Upper lobe of left lung (tissue), 6 donors: ENCODE measurements at regions not wholly inside any gene's neighbourhood (a gene's known extent, or its start where the extent isn't known, plus 50 kb on each side); places are given as distances from the start of the nearest gene placed in this dataset.

Experiments
- ATAC-seq, 2 donors: fragments of 200-7000 bp; cut with Tn5 transposase; one replicate each; pipeline ENCODE4 v1.9.1; 2022; ENCODE audit warnings: mild to moderate bottlenecking in 2 of 2, moderate library complexity in 2 of 2; ENCODE audit not compliant: low FRiP score in 2 of 2
- DNase-seq, 2 donors: peaks; one replicate each; pipeline ENCODE4 v3.0.0-alpha.2; 2019 to 2020
- H3K27ac ChIP-seq, 4 donors: fragments of 200-600 bp; sonication (generic); one replicate each; pipeline ENCODE4 v1.5.1; 2016 to 2019
- H3K27me3 ChIP-seq, 4 donors: fragments of 200-600 bp; sonication (generic); one replicate each; pipeline ENCODE4 v1.5.1; 2017 to 2019
- H3K36me3 ChIP-seq, 4 donors: fragments of 200-600 bp; sonication (generic); one replicate each; pipeline ENCODE4 v1.5.1; 2016 to 2019
- H3K4me1 ChIP-seq, 4 donors: fragments of 200-600 bp; sonication (generic); one replicate each; pipeline ENCODE4 v1.5.1; 2018 to 2019
- H3K4me3 ChIP-seq, 4 donors: fragments of 200-600 bp; sonication (generic); one replicate each; pipeline ENCODE4 v1.5.1; 2017 to 2019; ENCODE audit warnings: mild to moderate bottlenecking in 2 of 4, moderate library complexity in 1 of 4
- H3K9me3 ChIP-seq, 4 donors: fragments of 200-600 bp; sonication (generic); one replicate each; pipeline ENCODE4 v1.5.1; 2018 to 2019
- CTCF ChIP-seq, 6 experiments: fragments of 450-650 bp in 4 of 6; fragments of 200-600 bp in 2 of 6; sonication (generic) in 2 of 6; IDR thresholded peaks; one replicate each; pipeline ENCODE4 v1.5.1; 2016 to 2019; ENCODE audit warnings: antibody characterized with exemption in 6 of 6
- EP300 ChIP-seq, 4 donors: sonication (generic); formaldehyde crosslinking; IDR thresholded peaks; one replicate each; pipeline ENCODE4 v1.5.1; 2017; ENCODE audit warnings: antibody characterized with exemption in 4 of 4, control low read depth in 2 of 4
- POLR2A ChIP-seq, 4 donors: fragments of 450-650 bp; IDR thresholded peaks; one replicate each; pipeline ENCODE4 v1.5.1; 2016 to 2017; ENCODE audit warnings: antibody characterized with exemption in 4 of 4, mild to moderate bottlenecking in 2 of 4
- POLR2AphosphoS5 ChIP-seq, 2 donors: sonication (generic); formaldehyde crosslinking; IDR thresholded peaks; one replicate each; pipeline ENCODE4 v1.5.1; 2017; ENCODE audit warnings: antibody characterized with exemption in 2 of 2
- WGBS, 2 donors: methylation state at CpG; one replicate each; pipeline ENCODE4 v1.1.5; 2017 to 2018; 5-methylcytosine and 5-hydroxymethylcytosine counted together
- donor health status: DM: no; HTN: no; CAD: no; lungs with moderate emphysema.
- donor health status: DM: no; HTN: yes; CAD: no; lungs with severe emphysema.

- WGBS, 2 donors, result 78 to 80% methylated on average over 1 of the region's 1 CpG
- Histone ChIP-seq H3K9me3 (no peaks in the 10 kb centered on the region), H3K36me3 (no peaks in the 10 kb centered on the region), H3K4me3 (no peak overlapping the region), H3K27me3 (no peaks in the 10 kb centered on the region), H3K27ac (no peak overlapping the region), H3K4me1 (no peaks in the 10 kb centered on the region)
- ATAC-seq (no peak), DNase-seq (no peak)
- TF ChIP-seq CTCF (IDR thresholded peaks at IDR 0.05), result no peak
Observed at GRCh38 chr19:28003543-28003942, 1209.4 kb downstream of the UQCRFS1 start.

DNA sequence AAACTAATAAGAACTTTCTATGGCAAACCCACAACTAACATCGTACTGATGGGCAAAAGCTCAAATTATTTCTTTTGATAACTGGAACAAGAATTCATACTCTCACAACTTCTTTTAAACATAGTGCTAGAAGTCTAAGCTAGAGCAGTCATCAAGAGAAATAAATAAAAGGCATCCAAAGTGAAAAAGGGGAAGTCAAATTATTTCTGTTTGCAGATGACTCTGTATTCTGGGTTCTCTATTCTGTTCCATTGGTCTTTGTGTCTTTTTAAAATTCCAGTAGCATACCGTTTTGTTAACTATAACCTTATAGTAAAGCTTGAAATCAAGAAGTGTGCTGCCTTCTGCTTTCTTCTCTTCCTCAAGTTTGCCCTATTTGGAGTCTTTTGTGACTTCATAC lies 1215.9 kb downstream of the UQCRFS1 start:
- TF ChIP-seq POLR2A (IDR thresholded peaks at IDR 0.05), result no peak
- TF ChIP-seq CTCF (IDR thresholded peaks at IDR 0.05), result no peak
- TF ChIP-seq POLR2AphosphoS5 (IDR thresholded peaks at IDR 0.05), result no peak
- no peak for TF ChIP-seq EP300 (IDR thresholded peaks at IDR 0.05)
- ATAC-seq (no peak), DNase-seq (no peak)
- 73 to 79% methylated on average over 2 of the region's 2 CpGs for WGBS, 2 donors
- H3K27ac ChIP-seq, result no peak overlapping the region
- H3K36me3 ChIP-seq, result no peaks in the 10 kb centered on the region
- H3K9me3 ChIP-seq, result no peaks in the 10 kb centered on the region
- no peaks in the 10 kb centered on the region for H3K4me1 ChIP-seq
- no peak overlapping the region for H3K4me3 ChIP-seq
- H3K27me3 ChIP-seq, result no peaks in the 10 kb centered on the region

- Histone ChIP-seq H3K36me3 (no peaks in the 10 kb centered on the region), H3K9me3 (no peaks in the 10 kb centered on the region), H3K27ac (no peak overlapping the region), H3K4me1 (no peaks in the 10 kb centered on the region), H3K27me3 (no peaks in the 10 kb centered on the region), H3K4me3 (no peak overlapping the region)
- 60 to 66% methylated on average over 6 of the region's 6 CpGs for WGBS, 2 donors
- TF ChIP-seq EP300 (IDR thresholded peaks at IDR 0.05) (no peak), CTCF (IDR thresholded peaks at IDR 0.05) (no peak), POLR2A (IDR thresholded peaks at IDR 0.05) (no peak), POLR2AphosphoS5 (IDR thresholded peaks at IDR 0.05) (no peak)
- ATAC-seq (no peak), DNase-seq (no peak)
Observed at GRCh38 chr19:27993619-27994570, 1219.1 kb downstream of the UQCRFS1 start.

GRCh38 chr19:27986299-27986698 lies 1226.7 kb downstream of the UQCRFS1 start:
- ATAC-seq (no peak), DNase-seq (no peak)
- no peaks in the 10 kb centered on the region for H3K27me3 ChIP-seq
- no peak overlapping the region for H3K4me3 ChIP-seq
- no peaks in the 10 kb centered on the region for H3K4me1 ChIP-seq
- 49 to 70% methylated on average over 1 of the region's 1 CpG for WGBS, 2 donors
- TF ChIP-seq CTCF (IDR thresholded peaks at IDR 0.05) (no peak), EP300 (IDR thresholded peaks at IDR 0.05) (no peak), POLR2AphosphoS5 (IDR thresholded peaks at IDR 0.05) (no peak), POLR2A (IDR thresholded peaks at IDR 0.05) (no peak)
- H3K9me3 ChIP-seq, result no peaks in the 10 kb centered on the region
- H3K36me3 ChIP-seq, result no peaks in the 10 kb centered on the region
- H3K27ac ChIP-seq, result no peak overlapping the region
